Activated CD4-positive, alpha-beta T cell treated with anti-CD3 and anti-CD28 coated beads for 48 hours (primary cell): ENCODE measurements at regions not wholly inside any gene's neighbourhood (a gene's known extent, or its start where the extent isn't known, plus 50 kb on each side); places are given as distances from the start of the nearest gene placed in this dataset.
"Not testable (repeated sequence)": the region's sequence is repeated elsewhere in the genome, so short reads cannot be mapped to it uniquely, and the experiment has no call there.

Experiments used
- DNase-seq: peaks from one replicate; pipeline ENCODE4 v3.0.0-alpha.2; 2020

DNA sequence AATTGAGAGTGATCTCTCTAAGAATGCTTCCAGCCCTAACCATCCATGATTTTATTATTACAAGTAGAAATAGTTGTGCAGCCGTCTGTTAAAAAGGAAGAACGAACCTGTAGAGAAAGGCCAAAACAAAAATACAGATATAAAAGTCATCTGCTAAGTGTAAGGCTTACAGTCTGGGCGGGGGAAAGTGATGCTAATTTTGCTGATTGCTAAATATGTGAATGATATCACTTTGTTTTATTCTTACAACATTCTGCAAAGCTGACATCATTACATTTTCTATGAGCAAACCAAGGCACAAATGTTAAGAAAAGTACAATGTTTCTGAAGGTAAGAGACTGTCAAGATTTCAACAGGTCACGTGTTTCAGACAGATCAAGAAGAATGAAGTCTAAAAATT is 101.5 kb upstream of the RAP1B start:
- DNase-seq, result no peak

DNA sequence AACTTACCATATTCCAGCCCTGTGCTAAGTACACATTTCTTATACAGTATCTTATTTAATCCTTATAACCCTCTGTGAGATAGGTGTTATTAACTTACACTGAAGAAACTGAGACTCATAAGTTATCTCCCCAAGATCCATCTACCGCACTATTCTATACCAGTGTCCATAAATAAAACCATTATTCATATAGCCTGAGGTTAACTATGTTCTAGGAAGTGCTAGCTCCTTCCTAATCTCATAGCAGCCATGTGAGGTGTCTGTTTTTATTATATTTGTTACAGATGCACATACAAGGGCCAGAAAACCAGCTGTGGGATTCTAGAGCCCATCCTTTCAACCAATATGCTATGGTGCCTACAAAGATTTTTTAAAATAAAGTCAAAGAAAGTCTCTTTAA is 100.3 kb upstream of the RAP1B start:
- DNase-seq, result no peak

DNA sequence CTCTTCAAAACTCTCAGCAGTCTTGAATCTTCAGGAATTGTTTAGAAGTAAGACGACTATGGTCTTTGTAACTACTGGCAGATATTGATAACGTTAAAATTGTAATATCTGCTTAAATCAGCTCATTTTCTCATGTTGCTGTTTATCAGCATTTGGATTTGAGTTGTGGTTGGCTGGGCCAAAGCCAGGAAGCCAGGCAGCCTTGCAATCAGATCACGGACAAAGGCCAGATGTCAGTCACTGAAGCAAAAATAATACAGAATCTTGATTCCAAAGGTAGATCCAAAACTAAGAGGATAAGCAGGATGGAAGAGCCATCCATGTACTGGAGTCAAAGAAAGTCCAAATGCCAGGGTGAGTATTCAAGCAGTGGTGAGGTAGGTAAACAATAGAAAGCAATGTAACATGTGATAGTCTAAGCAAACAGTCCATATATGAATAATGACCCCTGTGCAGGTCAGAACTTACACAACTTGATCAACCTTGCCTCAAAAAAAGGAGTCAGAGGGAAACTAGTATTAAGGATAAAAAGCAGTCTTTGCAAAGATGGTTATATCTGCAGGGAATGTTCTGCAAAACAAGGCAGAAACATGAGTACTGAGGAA is 95.8 kb upstream of the RAP1B start:
- DNase-seq, result no peak

DNA sequence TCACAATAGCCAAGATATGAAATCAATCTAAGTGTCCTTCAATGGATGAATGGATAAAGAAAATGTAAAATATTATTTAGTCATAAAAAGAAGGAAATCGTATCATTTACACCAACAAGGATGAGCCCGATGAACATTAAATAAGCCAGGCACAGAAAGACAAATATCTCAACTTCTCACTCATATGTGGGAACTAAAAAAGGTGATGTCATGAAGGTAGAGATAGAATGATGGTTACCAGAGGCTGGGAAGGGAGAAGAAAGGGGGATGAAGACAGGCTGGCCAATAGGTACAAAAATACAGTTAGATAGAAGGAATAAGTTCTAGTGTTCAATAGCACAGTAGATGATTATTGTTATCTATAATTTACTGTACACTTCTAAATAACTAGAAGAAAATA is 94.9 kb upstream of the RAP1B start:
- no peak for DNase-seq

DNA sequence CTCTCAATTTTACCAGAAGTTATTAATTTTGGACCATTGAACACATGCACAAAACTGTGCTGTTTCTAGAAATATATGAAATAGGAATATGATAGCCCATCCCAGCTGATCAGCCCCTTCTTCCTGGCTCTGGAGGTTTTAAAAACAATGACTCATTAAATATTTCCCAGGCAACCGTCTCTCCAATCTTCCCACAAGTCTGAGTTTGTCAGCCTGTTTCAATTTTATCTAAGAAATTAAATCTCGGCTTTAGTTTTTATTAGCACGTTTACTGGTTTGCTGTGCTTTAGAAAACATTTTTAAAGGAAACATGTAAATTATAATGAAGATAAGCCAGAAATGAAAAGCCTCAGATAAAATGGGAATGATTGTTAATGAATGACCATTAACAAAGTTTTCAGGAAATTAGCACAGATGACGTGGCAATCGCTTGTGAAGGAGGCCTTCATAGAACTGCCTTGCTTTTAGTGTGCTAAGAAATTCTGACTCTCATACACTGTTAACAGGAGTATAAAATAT is 89.3 kb upstream of the RAP1B start:
- DNase-seq, result no peak

DNA sequence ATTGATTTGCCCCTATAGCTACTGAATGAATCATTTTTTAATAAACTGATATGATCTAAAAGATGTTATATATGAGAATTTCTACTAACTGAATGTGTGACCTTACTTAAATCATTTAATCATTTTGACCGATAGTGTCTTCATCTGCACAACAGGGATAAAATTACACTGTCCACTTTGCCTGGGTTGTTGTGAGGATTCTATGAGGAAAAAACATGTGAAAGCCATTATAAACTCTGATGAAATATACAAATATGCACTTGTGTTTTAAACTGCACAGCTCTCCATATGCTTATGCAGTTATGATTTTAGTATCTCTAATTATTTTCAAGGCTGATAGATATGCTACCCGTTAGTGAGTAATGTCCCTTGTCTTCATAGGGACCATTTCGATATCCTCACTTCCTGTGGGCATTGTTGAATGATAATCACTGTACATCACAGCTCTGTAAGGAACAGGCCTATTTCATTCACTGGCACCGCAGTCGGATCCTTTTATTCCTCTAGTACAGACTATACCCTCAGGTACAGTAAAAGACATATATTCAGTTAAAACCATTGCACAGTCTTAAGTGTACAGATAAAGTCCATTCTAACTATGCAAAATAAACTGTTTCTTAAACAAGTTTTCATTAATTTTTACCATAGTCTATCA is 88.7 kb upstream of the RAP1B start:
- DNase-seq, result no peak

DNA sequence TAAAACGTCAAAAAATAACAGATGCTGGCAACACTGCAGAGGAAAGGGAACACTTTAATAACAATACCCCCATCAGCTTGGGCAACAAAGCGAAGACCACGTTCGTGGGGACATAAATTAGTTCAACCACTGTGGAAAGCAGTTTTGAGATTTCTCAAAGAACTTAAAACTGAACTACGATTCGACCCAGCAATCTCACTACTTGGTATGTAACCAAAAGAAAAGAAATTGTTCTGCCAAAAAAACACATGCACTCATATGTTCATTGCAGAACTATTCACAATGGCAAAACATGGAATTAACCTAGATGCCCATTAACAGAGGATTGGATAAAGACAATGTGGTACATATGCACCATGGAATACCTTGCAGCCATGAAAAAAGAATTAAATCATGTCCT is 81.2 kb upstream of the RAP1B start:
- DNase-seq, result no peak

DNA sequence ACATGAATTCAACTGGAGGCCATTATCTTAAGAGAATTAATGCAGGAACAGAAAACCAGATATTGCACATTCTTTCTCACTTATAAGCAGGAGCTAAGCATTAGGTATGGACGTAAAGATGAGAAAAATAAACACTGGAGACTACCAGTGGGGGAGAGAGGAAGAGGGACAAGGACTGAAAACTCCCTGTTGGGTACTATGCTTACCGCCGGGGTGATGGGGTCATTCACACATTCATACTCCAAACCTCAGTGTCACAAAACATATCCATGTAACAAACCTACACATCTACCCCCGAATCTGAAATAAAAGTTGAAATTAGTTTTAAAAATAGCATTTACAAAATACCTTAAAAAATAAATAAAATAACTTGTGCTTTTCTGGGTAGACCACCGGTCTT is 80.8 kb upstream of the RAP1B start:
- DNase-seq, result no peak

DNA sequence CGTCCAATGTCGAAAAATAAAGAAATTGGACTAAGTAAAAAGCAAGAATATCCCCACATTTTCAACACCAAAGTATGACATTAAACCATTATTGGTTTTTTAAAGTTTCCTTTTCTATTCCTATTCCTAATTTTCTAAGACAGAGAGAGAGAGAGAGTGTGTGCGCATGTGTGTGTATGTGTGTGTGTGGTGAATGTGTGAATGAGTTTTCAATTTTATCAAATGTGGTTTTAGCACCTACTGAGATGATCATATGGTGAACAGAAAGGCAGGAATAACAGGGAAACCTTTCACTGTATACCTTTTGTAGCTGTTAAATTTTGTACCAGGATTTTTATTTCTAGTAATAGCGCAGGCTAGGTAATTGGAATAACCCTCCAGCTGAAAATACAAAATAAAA is 80.4 kb upstream of the RAP1B start:
- no peak for DNase-seq

DNA sequence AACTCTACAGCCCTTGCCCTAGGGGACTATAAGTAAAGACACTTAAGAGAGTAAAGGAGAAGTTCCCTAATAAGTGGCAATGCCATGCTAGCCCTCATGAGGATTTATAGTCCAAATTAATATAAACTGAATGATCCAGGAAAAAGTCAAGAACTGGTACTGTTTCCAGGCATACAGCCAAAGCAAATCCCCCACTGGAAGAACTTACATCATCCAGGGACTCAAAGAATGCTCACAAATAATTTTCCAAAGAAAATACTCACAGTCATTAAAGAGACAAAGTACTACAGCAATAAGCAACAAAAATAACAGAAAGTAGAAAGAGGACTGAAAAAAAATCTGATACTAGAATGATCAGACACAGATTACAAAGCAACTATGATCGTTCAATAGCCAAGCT is 79.7 kb upstream of the RAP1B start:
- no peak for DNase-seq

DNA sequence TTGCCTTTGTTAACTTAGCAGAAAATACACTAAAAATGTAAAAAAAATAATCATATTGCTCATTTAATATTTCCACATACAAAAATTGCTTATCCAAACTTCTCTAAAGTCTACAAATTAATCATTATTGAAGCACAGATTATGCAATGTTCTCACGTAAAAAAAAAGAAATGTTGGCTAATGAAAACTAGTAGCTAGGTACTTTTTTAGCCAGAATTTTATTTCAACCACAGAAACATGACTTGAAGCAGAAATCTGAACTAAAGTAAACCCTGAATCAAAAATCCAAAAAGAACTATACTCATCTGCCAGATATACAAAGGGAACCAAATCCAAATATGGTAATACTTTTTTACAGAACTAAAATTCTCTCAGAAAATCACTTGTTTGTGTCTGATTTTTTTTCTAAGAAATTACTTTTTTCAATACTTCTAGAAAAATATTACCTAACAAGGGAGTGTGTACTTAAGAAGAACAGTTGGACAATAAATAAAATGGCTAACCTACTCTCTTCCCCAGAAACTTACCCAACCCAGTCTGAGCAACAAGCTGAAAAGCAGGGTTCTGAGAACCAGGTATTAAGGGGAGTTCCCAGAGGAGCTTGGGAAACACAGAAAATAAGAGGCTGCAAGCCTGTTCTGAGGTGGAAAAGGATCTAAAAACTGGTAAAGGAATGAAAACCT is 78.4 kb upstream of the RAP1B start:
- DNase-seq, result no peak

DNA sequence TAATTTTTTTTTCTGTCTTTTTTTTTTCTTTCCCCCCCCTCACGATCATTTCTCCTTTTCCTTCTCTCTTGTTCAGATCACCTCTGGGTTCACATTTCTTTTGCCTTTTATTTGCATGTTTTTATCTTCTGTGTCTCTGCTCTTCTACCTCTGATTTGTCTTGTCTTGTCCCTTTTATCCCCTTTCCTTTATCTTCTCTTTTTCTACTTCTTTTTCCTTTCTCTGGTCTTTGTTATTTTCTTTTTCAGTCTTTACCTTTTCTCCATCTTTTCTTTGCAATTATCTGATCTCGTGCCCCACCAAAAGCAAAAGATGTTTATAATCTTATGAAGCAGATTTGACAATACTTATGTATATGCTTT is 77.8 kb upstream of the RAP1B start:
- no peak for DNase-seq

DNA sequence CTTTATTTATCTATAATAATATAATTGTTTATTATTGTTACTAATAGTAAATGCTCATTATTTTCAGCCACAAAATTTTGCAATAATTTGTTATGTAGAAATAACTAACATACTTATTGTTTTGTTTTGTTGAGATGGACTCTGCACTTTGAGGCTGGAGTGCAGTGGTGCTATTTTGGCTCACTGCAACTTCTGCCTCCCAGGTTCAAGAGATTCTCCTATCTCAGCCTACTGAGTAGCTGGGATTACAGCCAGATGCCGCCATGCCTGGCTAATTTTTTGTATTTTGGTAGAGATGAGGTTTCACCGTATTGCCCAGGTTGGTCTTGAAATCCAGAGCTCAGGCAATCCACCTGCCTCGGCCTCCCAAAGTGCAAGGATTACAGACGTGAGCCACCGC is 76.6 kb upstream of the RAP1B start:
- DNase-seq, result no peak

DNA sequence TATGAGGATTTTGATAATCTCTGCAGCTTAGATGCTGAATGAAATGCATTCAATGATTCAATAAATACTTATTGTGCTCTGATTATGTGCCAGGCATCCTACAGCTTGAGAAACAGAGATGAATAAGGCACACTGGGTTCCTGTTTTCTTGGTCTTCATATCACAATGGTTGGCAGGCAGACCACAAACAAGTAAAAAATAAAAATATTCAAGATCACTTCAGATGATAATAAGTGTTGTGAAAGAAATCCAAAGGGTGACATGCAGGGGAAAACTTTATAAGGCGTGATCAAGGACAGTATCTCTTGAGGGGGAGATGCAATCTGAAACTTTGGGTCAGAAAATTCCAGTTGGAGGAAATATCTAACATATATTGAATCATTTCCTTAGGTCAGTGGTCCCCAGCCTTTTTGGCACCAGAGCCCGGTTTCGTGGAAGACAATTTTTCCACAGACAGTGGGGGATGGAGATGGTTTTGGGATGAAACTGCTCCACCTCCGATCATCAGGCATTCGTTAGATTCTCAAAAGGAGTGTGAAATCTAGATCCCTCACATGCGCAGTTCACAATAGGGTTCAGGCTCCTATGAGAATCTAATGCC is 73.7 kb upstream of the RAP1B start:
- DNase-seq, result no peak

DNA sequence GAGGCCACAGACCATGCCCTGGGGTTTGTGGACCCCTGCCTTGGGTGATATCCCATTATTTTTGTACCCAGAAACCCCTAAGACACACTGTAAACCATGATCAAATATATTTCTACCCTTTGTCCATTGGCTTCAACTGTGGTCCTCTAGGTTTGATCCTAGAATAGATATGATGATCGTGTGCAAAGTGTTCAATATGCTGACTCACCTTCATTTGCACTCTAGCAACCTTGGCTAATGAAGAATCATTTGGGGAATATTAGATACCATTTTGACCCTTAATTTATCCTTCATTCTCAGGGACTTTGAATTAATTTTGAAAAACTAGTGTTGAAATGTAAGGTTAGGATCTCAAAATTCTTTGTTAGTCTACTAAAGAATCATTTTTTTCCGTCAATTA is 73.1 kb upstream of the RAP1B start:
- no peak for DNase-seq

DNA sequence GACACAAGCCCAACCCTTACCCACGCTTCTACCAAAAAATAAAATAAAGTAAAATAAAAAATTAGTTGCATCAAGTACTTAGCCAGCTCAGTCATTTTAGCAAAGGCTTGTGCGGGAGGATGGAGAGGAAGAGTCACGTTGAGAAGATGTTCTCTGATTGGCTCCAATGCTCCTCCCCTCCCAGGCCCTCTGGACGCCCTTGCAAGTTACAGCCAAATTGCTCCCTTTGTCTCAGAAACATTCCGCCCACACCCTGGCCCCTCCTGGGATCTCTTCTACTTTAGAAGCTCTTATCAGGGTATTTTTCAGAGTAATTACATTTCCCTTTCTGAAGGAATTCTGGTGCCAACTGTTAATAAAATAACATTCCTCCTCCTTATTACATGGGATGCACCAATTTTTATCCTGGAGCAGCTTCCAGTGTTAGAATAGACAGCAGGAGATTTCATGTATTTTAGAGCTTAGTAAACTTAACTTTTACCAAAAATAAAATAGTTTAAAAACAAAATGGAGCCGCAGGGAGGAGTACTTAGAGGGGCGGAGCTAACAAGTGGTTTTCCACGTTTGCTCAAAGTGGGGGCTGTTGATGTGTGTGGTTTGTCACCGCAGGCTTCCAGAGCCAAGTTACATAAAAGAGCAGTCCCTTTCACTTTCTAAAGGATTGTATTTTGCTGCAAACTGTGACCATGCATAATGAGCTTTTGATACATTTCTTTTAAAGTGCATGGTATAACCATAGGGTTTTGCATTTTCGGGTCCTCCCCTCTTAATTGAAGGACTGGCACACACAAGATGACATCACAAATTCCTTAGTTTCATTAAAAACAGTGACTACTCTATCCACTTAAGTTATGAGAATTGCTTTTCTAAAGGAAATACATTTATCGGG is 71.7 kb upstream of the RAP1B start:
- DNase-seq, result peak; percentile 61

DNA sequence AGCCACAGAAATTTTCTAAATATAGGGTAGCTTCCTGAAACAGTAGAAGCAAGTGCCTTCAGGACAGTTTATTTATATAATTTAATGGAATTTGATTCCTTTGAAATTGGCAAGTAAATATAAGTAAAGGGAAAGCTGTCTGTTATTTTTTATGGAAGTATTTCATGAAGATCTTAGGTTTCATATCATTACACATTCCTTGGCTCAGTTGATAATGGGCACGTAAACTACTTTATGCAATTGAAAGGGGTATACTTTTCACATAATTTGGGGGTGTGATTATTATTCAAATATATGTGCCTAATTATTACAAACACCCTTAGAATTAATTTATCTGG is 71.1 kb upstream of the RAP1B start:
- no peak for DNase-seq

DNA sequence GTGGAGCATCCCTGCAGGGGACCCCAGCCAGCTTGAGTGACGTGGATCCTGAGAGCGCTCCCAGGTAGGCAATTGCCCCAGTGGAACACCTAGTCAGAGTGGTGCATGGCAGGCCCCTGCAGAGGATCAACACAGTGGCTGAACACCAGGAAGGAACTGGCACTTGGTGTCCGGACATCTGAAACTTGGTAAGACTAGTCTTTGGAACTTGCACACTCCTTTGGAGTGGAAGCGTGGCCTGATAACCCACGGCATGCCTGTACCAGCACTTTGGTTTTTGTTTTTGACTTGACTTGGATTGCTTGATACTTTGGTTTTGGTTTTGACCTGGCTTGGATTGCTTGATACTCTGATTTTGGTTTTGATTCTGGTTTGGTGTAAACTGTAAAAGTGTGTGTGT is 69.9 kb upstream of the RAP1B start:
- DNase-seq, result not testable (repeated sequence)

DNA sequence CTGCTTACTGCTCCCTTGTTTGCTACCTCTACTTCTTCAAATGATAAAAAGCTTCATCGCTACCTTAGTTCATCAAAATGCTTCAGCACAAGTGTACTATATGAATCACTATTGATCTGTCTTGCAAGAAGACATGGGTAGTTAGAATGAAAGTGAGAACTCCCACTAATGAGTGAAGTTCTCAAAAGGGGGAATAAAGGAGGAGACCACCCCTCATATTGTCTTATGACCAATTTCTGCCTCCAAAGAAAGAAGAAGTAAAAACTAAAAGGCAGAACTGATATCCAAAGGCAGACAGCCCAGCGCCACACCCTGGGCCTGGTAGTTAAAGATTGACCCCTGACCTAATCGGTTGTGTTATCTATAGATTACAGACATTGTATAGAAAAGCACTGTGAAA is 63.4 kb upstream of the RAP1B start:
- DNase-seq, result not testable (repeated sequence)

DNA sequence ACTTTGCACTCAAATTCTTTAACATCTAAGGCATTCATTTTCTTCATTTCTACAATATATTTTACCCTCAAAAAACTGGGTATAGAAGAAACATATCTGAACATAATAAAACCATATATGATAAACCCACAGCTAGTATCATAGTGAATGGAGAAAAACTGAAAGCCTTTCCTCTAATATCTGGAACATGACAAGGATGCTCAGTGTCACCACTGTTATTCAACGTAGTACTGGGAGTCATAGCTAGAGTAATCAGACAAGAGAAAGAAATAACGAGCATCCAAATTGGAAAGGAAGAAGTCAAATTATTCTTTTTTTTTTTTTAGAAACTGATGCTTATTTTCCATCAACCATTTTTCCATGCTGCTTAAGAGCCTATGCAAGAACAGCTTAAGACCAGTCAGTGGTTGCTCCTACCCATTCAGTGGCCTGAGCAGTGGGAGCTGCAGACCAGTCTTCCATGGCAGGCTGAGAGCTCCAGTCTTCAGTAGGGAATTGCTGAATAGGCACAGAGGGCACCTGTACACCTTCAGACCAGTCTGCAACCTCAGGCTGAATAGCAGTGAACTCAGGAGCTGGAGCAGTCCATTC is 58.0 kb upstream of the RAP1B start:
- not testable (repeated sequence) for DNase-seq

DNA sequence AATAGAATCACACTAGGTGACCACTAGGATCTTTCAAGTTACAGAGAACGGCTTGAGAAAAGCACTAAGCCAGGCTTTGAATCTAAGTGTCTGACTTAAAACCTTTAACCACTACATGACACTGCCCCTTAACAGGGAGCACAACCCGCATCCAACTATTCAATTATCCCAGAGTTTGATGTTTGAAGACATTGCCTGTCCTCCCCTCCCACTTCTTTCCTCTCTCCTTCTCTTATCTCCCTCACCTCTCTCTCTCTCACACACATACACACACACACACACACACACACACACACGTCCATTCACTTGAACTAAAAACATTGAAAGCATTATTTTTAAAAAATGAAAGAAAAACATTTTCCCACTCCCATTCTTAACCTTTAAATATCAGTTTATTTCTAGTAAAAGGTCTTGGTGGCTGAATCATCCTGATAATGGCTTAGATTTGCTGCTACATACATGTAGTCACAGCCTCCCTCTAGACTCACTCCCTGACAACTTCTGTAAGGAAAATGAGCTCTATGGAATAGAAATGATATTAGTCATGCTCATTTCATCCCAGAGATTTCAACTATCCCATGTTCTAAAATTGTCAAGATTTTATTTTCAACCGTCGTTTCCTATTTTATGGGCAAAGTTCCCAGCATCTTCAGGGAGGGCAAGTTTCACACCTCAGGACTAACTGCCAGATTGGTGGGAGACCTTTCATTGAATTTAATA is 53.5 kb upstream of the RAP1B start:
- DNase-seq, result no peak

DNA sequence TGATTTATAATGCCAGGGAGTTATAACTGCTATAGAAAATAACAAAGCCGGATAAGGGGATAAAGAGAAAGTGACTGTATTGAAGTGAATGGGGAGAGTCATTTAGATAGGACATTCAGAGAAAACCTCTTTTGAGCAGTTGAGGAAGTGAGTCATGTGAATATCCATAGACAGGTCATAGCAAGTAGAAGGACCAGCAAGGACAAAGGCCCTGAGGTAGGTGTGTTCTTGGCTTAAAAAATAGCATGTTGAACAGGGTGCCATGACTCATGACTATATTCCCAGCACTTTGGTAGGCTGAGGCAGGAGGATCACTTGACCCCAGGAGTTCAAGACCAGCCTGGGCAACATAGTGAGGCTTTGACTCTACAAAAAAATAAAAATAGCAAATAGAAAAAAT is 51.5 kb upstream of the RAP1B start:
- DNase-seq, result no peak
